Mammary epithelial cell (primary cell): ENCODE measurements at regions not wholly inside any gene's neighbourhood (a gene's known extent, or its start where the extent isn't known, plus 50 kb on each side); places are given as distances from the start of the nearest gene placed in this dataset.

Experiments used
- CTCF ChIP-seq, 2 donors: IDR thresholded peaks in 1 of 2; conservative IDR thresholded peaks in 1 of 2; 2 replicates each; pipeline ENCODE4 v1.5.1; 2011 to 2012; ENCODE audit warnings: inconsistent platforms in 2 of 2, low read length in 2 of 2, mild to moderate bottlenecking in 2 of 2, control low read depth in 1 of 2, low read depth in 1 of 2; ENCODE audit not compliant: insufficient read depth in 1 of 2; ENCODE audit errors: extremely low read depth in 1 of 2
- EZH2 ChIP-seq: IDR thresholded peaks from 2 replicates; pipeline ENCODE4 v1.6.1; 2012; ENCODE audit warnings: low read length, inconsistent platforms, borderline replicate concordance

GRCh38 chr10:3861795-3862194 is 76.8 kb upstream of the KLF6 start:
- no peak for TF ChIP-seq CTCF (conservative IDR thresholded peaks at IDR 0.05 in 1 of 2, IDR thresholded peaks at IDR 0.05 in 1 of 2; ENCODE audit: extremely low read depth in 1 of 2, insufficient read depth in 1 of 2, low read depth in 1 of 2, low read length in 2 of 2)
- TF ChIP-seq EZH2, result no peak
